Karpas-422 (cell line): ENCODE measurements at regions not wholly inside any gene's neighbourhood (a gene's known extent, or its start where the extent isn't known, plus 50 kb on each side); places are given as distances from the start of the nearest gene placed in this dataset.
"Not testable (repeated sequence)": the region's sequence is repeated elsewhere in the genome, so short reads cannot be mapped to it uniquely, and the experiment has no call there.

ENCODE experiments used
- DNase-seq: peaks from one replicate; pipeline ENCODE4 v3.0.0-alpha.2; 2015
- H2AFZ ChIP-seq: fragments of 200-600 bp; sonication (generic); 2 replicates; pipeline ENCODE4 v1.6.1; 2014; ENCODE audit warnings: antibody characterized with exemption, low read length, mixed read lengths
- H3K27ac ChIP-seq: fragments of 200-600 bp; sonication (generic); 2 replicates; pipeline ENCODE4 v1.5.1; 2014; ENCODE audit warnings: mild to moderate bottlenecking, low read length, moderate library complexity
- H3K27me3 ChIP-seq: fragments of 200-600 bp; sonication (generic); 2 replicates; pipeline ENCODE4 v1.6.1; 2014; ENCODE audit warnings: low read length, mixed read lengths
- H3K36me3 ChIP-seq: fragments of 200-600 bp; sonication (generic); 2 replicates; pipeline ENCODE4 v1.6.1; 2014; ENCODE audit warnings: low read length, mixed read lengths; ENCODE audit not compliant: insufficient read depth
- H3K4me1 ChIP-seq: fragments of 200-600 bp; sonication (generic); 2 replicates; pipeline ENCODE4 v1.6.1; 2014; ENCODE audit warnings: mild to moderate bottlenecking, low read length, mixed read lengths
- H3K4me2 ChIP-seq: fragments of 200-600 bp; sonication (generic); 2 replicates; pipeline ENCODE4 v1.6.1; 2014; ENCODE audit warnings: low read length, low read depth, mild to moderate bottlenecking; ENCODE audit not compliant: poor library complexity, severe bottlenecking
- H3K4me3 ChIP-seq: fragments of 200-600 bp; sonication (generic); 2 replicates; pipeline ENCODE4 v1.5.1; 2014; ENCODE audit warnings: mild to moderate bottlenecking, antibody characterized with exemption, low read length, mixed read lengths
- H3K79me2 ChIP-seq: fragments of 200-600 bp; sonication (generic); 2 replicates; pipeline ENCODE4 v1.6.1; 2014; ENCODE audit warnings: mild to moderate bottlenecking, low read length, mixed read lengths
- H3K9ac ChIP-seq: fragments of 200-600 bp; sonication (generic); 2 replicates; pipeline ENCODE4 v1.6.0; 2014; ENCODE audit warnings: low read length
- H3K9me2 ChIP-seq: fragments of 200-600 bp; sonication (generic), shearing (Covaris generic); replicated peaks from 2 replicates; pipeline ENCODE4 v1.6.0; 2014; ENCODE audit warnings: mild to moderate bottlenecking, low read length, moderate library complexity; ENCODE audit not compliant: insufficient read depth
- H3K9me3 ChIP-seq: fragments of 300-700, 200-600 bp; sonication (generic); 2 replicates; pipeline ENCODE4 v1.6.1; 2014; ENCODE audit warnings: low read length, mixed read lengths
- H4K20me1 ChIP-seq: fragments of 200-600 bp; sonication (generic); 2 replicates; pipeline ENCODE4 v1.6.1; 2014; ENCODE audit warnings: mild to moderate bottlenecking, antibody characterized with exemption, low read length, low read depth; ENCODE audit not compliant: insufficient read depth

GRCh38 chr18:42330296-42330695 lies 375.3 kb downstream of the PIK3C3 start:
- Histone ChIP-seq H3K9me3 (no peaks in the 10 kb centered on the region), H3K27ac (no peak overlapping the region), H3K4me2 (no peak overlapping the region), H3K27me3 (no peaks in the 10 kb centered on the region), H3K9me2 (no peaks in the 10 kb centered on the region), H3K79me2 (no peaks in the 10 kb centered on the region), H3K4me3 (no peak overlapping the region), H4K20me1 (no peaks in the 10 kb centered on the region), H2AFZ (no peak overlapping the region), H3K4me1 (no peaks in the 10 kb centered on the region), H3K9ac (no peak overlapping the region), H3K36me3 (no peaks in the 10 kb centered on the region)
- no peak for DNase-seq

DNA sequence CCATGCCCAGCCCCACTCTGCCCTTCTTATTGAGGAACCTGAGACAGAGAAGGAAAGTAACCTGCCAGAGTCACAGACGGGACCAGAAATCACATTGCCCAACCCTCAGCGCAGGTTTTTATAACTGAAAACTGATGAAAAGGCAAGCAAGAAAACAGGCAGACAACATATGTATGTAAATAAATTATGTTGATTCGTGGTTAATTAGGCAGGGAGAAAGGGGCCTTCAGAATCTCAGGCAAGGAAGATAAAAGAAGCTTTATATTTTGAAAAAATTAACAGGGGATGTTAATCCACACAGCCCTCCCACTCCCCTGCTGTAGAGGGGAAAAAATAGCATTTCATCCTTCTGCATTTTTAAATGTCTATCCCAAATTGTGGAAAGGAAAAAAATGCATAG lies 378.5 kb downstream of the PIK3C3 start:
- H3K9ac ChIP-seq, result no peak overlapping the region
- H3K4me2 ChIP-seq, result no peak overlapping the region
- no peaks in the 10 kb centered on the region for H3K79me2 ChIP-seq
- H2AFZ ChIP-seq, result no peak overlapping the region
- no peaks in the 10 kb centered on the region for H3K36me3 ChIP-seq
- H3K4me1 ChIP-seq, result no peaks in the 10 kb centered on the region
- H3K4me3 ChIP-seq, result no peak overlapping the region
- no peaks in the 10 kb centered on the region for H3K9me3 ChIP-seq
- no peaks in the 10 kb centered on the region for H3K9me2 ChIP-seq
- no peak overlapping the region for H3K27ac ChIP-seq
- no peak for DNase-seq
- no peaks in the 10 kb centered on the region for H4K20me1 ChIP-seq
- no peaks in the 10 kb centered on the region for H3K27me3 ChIP-seq

- no peak overlapping the region for H3K4me3 ChIP-seq
- no peaks in the 10 kb centered on the region for H3K9me2 ChIP-seq
- H3K4me1 ChIP-seq, result no peaks in the 10 kb centered on the region
- H3K36me3 ChIP-seq, result no peaks in the 10 kb centered on the region
- H3K79me2 ChIP-seq, result no peaks in the 10 kb centered on the region
- no peaks in the 10 kb centered on the region for H4K20me1 ChIP-seq
- no peak for DNase-seq
- H3K4me2 ChIP-seq, result no peak overlapping the region
- H3K27me3 ChIP-seq, result no peaks in the 10 kb centered on the region
- H3K27ac ChIP-seq, result no peak overlapping the region
- no peaks in the 10 kb centered on the region for H3K9me3 ChIP-seq
- H3K9ac ChIP-seq, result no peak overlapping the region
- H2AFZ ChIP-seq, result no peak overlapping the region
Observed at GRCh38 chr18:42334931-42335330, 379.9 kb downstream of the PIK3C3 start.

GRCh38 chr18:42336139-42336538 lies 381.1 kb downstream of the PIK3C3 start:
- H4K20me1 ChIP-seq, result no peaks in the 10 kb centered on the region
- H3K9me2 ChIP-seq, result no peaks in the 10 kb centered on the region
- no peaks in the 10 kb centered on the region for H3K9me3 ChIP-seq
- H3K9ac ChIP-seq, result no peak overlapping the region
- no peak overlapping the region for H3K27ac ChIP-seq
- no peaks in the 10 kb centered on the region for H3K4me1 ChIP-seq
- H3K4me3 ChIP-seq, result no peak overlapping the region
- H3K79me2 ChIP-seq, result no peaks in the 10 kb centered on the region
- no peaks in the 10 kb centered on the region for H3K27me3 ChIP-seq
- no peak for DNase-seq
- no peak overlapping the region for H3K4me2 ChIP-seq
- H3K36me3 ChIP-seq, result no peaks in the 10 kb centered on the region
- no peak overlapping the region for H2AFZ ChIP-seq

- not testable (repeated sequence) for H3K9me3 ChIP-seq, H3K9me2 ChIP-seq, H4K20me1 ChIP-seq, H3K79me2 ChIP-seq, H3K4me3 ChIP-seq, H3K27ac ChIP-seq, H3K9ac ChIP-seq, H3K36me3 ChIP-seq, H2AFZ ChIP-seq, H3K4me1 ChIP-seq, H3K4me2 ChIP-seq, H3K27me3 ChIP-seq, DNase-seq
Observed at GRCh38 chr18:42337337-42337736, 382.3 kb downstream of the PIK3C3 start.

DNA sequence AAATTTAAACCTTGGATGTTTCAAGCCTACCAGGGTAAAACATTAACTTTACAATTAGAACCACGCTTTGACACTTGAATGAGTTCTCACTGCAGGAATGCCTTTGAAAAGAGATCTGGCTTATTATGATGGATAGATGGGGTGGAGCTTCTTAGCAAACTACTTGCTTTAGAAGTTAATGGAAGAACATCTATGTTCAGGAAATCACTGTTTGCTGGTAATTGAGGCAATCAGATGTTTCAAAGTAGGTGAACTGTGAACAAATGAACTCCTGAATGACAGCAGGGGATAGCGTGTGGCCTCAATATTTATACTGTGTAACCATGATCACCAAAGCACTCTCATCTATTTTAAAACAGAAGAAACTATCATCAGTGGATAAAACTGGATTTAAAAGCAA lies 383.6 kb downstream of the PIK3C3 start:
- no peaks in the 10 kb centered on the region for H3K9me3 ChIP-seq

GRCh38 chr18:42339372-42339771 lies 384.3 kb downstream of the PIK3C3 start:
- Histone ChIP-seq H3K9me3 (no peaks in the 10 kb centered on the region), H3K9me2 (no peaks in the 10 kb centered on the region), H3K27me3 (no peaks in the 10 kb centered on the region), H2AFZ (no peak overlapping the region), H3K79me2 (no peaks in the 10 kb centered on the region), H4K20me1 (no peaks in the 10 kb centered on the region), H3K4me2 (no peak overlapping the region), H3K36me3 (no peaks in the 10 kb centered on the region), H3K4me3 (no peak overlapping the region), H3K4me1 (no peaks in the 10 kb centered on the region), H3K27ac (no peak overlapping the region), H3K9ac (no peak overlapping the region)
- no peak for DNase-seq

More for the DNA sequence above, 383.6 kb downstream of the PIK3C3 start:
- H3K4me2 ChIP-seq, result no peak overlapping the region
- no peaks in the 10 kb centered on the region for H3K9me2 ChIP-seq
- H2AFZ ChIP-seq, result no peak overlapping the region
- H3K9ac ChIP-seq, result no peak overlapping the region
- H4K20me1 ChIP-seq, result no peaks in the 10 kb centered on the region
- H3K4me3 ChIP-seq, result no peak overlapping the region
- H3K4me1 ChIP-seq, result no peaks in the 10 kb centered on the region
- DNase-seq, result no peak
- H3K36me3 ChIP-seq, result no peaks in the 10 kb centered on the region
- H3K27me3 ChIP-seq, result no peaks in the 10 kb centered on the region
- no peaks in the 10 kb centered on the region for H3K79me2 ChIP-seq
- H3K27ac ChIP-seq, result no peak overlapping the region

GRCh38 chr18:42340423-42341009 lies 385.5 kb downstream of the PIK3C3 start:
- DNase-seq, result no peak
- Histone ChIP-seq H2AFZ (no peak overlapping the region), H3K36me3 (no peaks in the 10 kb centered on the region), H3K4me3 (no peak overlapping the region), H4K20me1 (no peaks in the 10 kb centered on the region), H3K79me2 (no peaks in the 10 kb centered on the region), H3K4me1 (no peaks in the 10 kb centered on the region), H3K9me3 (no peaks in the 10 kb centered on the region), H3K9me2 (no peaks in the 10 kb centered on the region), H3K9ac (no peak overlapping the region), H3K27me3 (no peaks in the 10 kb centered on the region), H3K4me2 (no peak overlapping the region), H3K27ac (no peak overlapping the region)

GRCh38 chr18:42341423-42341822 lies 386.4 kb downstream of the PIK3C3 start:
- no peaks in the 10 kb centered on the region for H3K4me1 ChIP-seq
- no peak overlapping the region for H2AFZ ChIP-seq
- H3K27me3 ChIP-seq, result no peaks in the 10 kb centered on the region
- H3K4me3 ChIP-seq, result no peak overlapping the region
- no peak for DNase-seq
- no peaks in the 10 kb centered on the region for H3K79me2 ChIP-seq
- H3K9me3 ChIP-seq, result no peaks in the 10 kb centered on the region
- H4K20me1 ChIP-seq, result no peaks in the 10 kb centered on the region
- no peak overlapping the region for H3K9ac ChIP-seq
- H3K4me2 ChIP-seq, result no peak overlapping the region
- H3K9me2 ChIP-seq, result no peaks in the 10 kb centered on the region
- no peak overlapping the region for H3K27ac ChIP-seq
- no peaks in the 10 kb centered on the region for H3K36me3 ChIP-seq
